ENCODE measurements at regions not wholly inside any gene's neighbourhood (a gene's known extent, or its start where the extent isn't known, plus 50 kb on each side); places are given as distances from the start of the nearest gene placed in this dataset.

GRCh38 chr4:133588306-133588705, 439.2 kb downstream of the PCDH10 start:
- H3K27ac ChIP-seq (ENCODE audit: low read depth in 1 of 2, low read length in 2 of 2): no peak overlapping the region
- no peaks in the 10 kb centered on the region for H3K27me3 ChIP-seq (ENCODE audit: control insufficient read depth in 4 of 4, insufficient read depth in 4 of 4, low read length in 3 of 4)
- no peak for TF ChIP-seq NR2F2 (IDR thresholded peaks at IDR 0.05)
- no peak for TF ChIP-seq YY1 (IDR thresholded peaks at IDR 0.05)
- no peak for TF ChIP-seq RXRA (IDR thresholded peaks at IDR 0.05)
- no peak for TF ChIP-seq FOXA2 (IDR thresholded peaks at IDR 0.05)
- no peak for TF ChIP-seq HNF4A (conservative IDR thresholded peaks at IDR 0.05)
- TF ChIP-seq SP1 (IDR thresholded peaks at IDR 0.05): no peak
- no peak for TF ChIP-seq EGR1 (IDR thresholded peaks at IDR 0.05; ENCODE audit: low read depth in 2 of 2)
- H3K36me3 ChIP-seq (ENCODE audit: control insufficient read depth in 4 of 4, insufficient read depth in 3 of 4, low read depth in 1 of 4, low read length in 3 of 4): no peaks in the 10 kb centered on the region
- H3K4me1 ChIP-seq (ENCODE audit: control insufficient read depth in 4 of 4, insufficient read depth in 4 of 4, low read length in 3 of 4): no peaks in the 10 kb centered on the region
- WGBS: 89% methylated on average over 2 of the region's 2 CpGs
- peaks cover 0 to 3% (median 0%) of the 10 kb centered on the region in 4 donors for H3K9me3 ChIP-seq (ENCODE audit: control insufficient read depth in 4 of 4, low read length in 3 of 4)
- no peak overlapping the region for H3K4me3 ChIP-seq (ENCODE audit: low read depth in 1 of 3, low read length in 3 of 3)
- DNase-seq (ENCODE audit: low spot score): no peak
- H3K9ac ChIP-seq (ENCODE audit: low read depth in 1 of 2, low read length in 2 of 2): no peak overlapping the region

GRCh38 chr4:133585323-133585722, 436.2 kb downstream of the PCDH10 start:
- Histone ChIP-seq H3K27me3 (ENCODE audit: control insufficient read depth in 4 of 4, insufficient read depth in 4 of 4, low read length in 3 of 4) (no peaks in the 10 kb centered on the region), H3K4me1 (ENCODE audit: control insufficient read depth in 4 of 4, insufficient read depth in 4 of 4, low read length in 3 of 4) (no peaks in the 10 kb centered on the region), H3K36me3 (ENCODE audit: control insufficient read depth in 4 of 4, insufficient read depth in 3 of 4, low read depth in 1 of 4, low read length in 3 of 4) (no peaks in the 10 kb centered on the region), H3K4me3 (ENCODE audit: low read depth in 1 of 3, low read length in 3 of 3) (no peak overlapping the region), H3K27ac (ENCODE audit: low read depth in 1 of 2, low read length in 2 of 2) (no peak overlapping the region), H3K9me3 (ENCODE audit: control insufficient read depth in 4 of 4, low read length in 3 of 4) (peaks cover 0 to 3% (median 0%) of the 10 kb centered on the region in 4 donors), H3K9ac (ENCODE audit: low read depth in 1 of 2, low read length in 2 of 2) (no peak overlapping the region)
- 91% methylated on average over 8 of the region's 8 CpGs for WGBS
- TF ChIP-seq FOXA2 (IDR thresholded peaks at IDR 0.05) (no peak), HNF4G (IDR thresholded peaks at IDR 0.05) (no peak), HNF4A (conservative IDR thresholded peaks at IDR 0.05) (no peak), ATF3 (IDR thresholded peaks at IDR 0.05) (no peak), JUND (IDR thresholded peaks at IDR 0.05) (no peak), REST (IDR thresholded peaks at IDR 0.05) (no peak), YY1 (IDR thresholded peaks at IDR 0.05) (no peak), RAD21 (IDR thresholded peaks at IDR 0.05) (no peak), ZBTB33 (IDR thresholded peaks at IDR 0.05) (no peak), RXRA (IDR thresholded peaks at IDR 0.05) (no peak), MAX (IDR thresholded peaks at IDR 0.05) (no peak), TAF1 (conservative IDR thresholded peaks at IDR 0.05) (no peak), GABPA (IDR thresholded peaks at IDR 0.05 in 1 of 2, conservative IDR thresholded peaks at IDR 0.05 in 1 of 2) (no peak), EGR1 (IDR thresholded peaks at IDR 0.05; ENCODE audit: low read depth in 2 of 2) (no peak), CTCF (IDR thresholded peaks at IDR 0.05; ENCODE audit: low read depth, low read length, missing input control) (no peak), NR2F2 (IDR thresholded peaks at IDR 0.05) (no peak), FOXA1 (IDR thresholded peaks at IDR 0.05) (no peak), SP1 (IDR thresholded peaks at IDR 0.05) (no peak)
- DNase-seq (ENCODE audit: low spot score): no peak
